GM18951 (cell line): ENCODE measurements at regions not wholly inside any gene's neighbourhood (a gene's known extent, or its start where the extent isn't known, plus 50 kb on each side); places are given as distances from the start of the nearest gene placed in this dataset.

Experiments used
- POLR2A ChIP-seq: IDR thresholded peaks from 4 replicates; pipeline ENCODE4 v1.6.1; 2011; ENCODE audit warnings: mild to moderate bottlenecking; ENCODE audit not compliant: insufficient read length, insufficient read depth; ENCODE audit errors: extremely low read depth
- in situ Hi-C: fragments of 300-500 bp; cut with MboI; formaldehyde crosslinking; loops from one replicate; pipeline ENCODE4 v1.12.0; 2022; ENCODE audit warnings: low sequenced_read_pairs, mixed read lengths, inconsistent platforms; ENCODE audit not compliant: unreplicated experiment

DNA sequence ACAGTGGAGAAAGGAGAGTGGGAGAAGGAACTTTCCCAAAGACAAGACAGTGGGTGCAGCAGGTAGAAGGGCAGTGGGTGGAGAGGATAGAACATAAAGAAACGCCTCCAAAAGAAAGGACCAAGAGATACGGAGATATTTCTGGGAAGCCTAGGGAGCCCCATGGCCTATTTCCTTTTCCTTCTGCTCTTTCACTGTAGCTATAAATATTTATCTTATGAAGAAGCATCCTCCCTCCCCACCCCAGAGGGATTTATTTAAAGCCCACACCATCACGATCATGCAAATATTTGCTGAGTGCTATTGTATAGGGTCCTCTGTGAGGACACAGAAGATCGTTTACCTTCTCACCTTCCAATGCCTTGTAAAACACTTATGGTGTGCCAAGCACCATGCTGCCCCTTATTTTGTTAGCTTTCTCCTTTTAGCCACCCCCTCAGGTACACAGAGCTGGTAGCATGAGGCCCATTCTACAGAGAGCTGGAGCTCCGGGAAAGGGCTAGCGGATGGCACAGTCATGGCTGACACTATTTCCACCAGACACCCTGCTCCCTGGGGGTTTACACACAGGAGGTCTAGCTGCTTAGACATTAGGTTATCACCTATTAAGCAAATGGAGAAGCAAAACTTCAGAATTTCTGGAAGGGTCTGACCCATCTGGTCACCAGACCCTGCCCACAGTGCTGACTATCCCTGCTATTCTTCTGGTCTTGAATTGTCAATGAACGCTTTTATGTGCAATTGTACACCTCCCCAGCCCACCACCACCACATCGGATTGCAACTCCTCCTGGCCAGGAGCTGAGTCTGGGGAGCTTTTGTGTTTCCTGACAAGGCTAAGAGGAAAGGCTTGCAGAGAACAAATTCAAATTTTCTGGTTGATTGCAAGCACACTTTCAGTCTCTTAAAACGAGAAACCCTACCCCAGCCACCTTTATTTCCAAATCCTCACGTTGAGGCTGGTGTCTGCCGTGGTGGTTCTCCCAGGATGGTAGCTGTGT, 91.8 kb upstream of the KLF7 start:
- no peak for TF ChIP-seq POLR2A
- in situ Hi-C loops: no loop called here

DNA sequence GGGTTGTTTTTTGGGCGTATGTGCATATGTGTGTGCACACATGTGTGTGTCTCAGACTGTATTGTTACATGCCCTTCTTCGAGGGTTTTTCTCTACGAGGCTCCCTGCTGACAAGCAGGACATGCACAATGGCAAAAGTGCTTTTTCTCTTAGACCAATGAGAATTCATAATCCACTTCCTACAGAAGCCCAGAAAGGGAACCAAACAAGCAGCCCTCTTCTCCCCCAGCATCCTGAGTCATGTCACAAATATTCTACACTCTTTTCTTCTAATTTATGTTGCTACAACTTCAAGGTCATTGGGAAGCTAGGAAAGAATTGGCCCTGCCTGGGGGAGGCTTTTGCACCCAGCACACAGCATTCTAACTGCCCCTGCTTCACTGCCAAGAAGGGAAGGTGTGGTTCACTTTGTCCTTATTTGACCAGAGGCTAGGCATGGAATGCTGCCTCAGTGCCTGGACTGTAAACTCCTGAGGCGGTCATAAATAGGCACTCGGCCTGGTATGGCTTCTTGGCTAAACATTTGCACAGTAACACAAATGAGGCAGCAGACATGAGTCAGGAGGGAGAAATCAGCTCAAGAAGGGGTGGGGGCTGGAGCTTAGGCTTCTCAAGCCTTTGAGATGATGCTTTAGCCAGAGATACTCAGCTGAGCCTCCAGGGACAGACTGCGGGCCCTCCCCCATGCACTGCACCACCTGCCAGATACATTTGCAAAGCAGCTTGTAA, 92.7 kb upstream of the KLF7 start:
- in situ Hi-C loops: no loop called here
- no peak for TF ChIP-seq POLR2A

DNA sequence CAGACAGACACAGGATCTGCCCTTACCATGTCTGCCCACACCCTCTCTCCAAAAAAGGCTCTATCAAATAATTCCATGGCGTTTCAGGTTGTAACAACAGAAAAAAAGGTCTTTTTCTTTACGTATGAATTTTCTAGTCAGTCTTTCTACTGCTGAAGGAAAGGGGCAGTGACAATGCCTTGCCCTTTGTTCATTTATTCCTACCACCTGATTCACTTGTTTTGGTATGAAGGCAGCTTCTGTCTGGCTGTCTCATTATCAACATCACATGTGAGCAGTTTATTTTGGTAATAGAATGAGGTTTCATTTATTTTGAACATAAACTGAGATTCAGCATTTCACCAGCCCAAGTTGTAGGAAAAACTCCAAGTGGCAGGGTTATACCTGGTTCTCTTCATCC, 94.3 kb upstream of the KLF7 start:
- TF ChIP-seq POLR2A: no peak
- in situ Hi-C loops: no loop called here

DNA sequence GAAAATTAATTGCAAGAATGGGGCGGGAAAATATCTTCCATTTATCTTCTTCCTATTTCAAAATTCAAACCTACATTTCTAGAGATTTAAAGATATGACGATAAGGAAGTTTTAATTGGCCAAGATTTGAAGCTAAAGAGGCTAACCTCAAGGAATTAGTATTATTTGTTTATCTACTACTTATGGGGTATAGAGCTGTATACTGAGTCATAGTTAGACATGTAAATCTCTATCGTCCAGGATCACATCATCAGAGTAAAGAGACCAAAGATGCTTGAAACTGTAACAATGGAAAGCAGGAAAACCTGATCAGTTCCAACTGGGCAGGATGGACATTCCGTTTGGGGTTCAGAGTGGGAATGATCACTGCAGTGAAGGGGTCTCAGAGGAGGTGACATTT, 95.2 kb upstream of the KLF7 start:
- TF ChIP-seq POLR2A: no peak
- in situ Hi-C loops: no loop called here

DNA sequence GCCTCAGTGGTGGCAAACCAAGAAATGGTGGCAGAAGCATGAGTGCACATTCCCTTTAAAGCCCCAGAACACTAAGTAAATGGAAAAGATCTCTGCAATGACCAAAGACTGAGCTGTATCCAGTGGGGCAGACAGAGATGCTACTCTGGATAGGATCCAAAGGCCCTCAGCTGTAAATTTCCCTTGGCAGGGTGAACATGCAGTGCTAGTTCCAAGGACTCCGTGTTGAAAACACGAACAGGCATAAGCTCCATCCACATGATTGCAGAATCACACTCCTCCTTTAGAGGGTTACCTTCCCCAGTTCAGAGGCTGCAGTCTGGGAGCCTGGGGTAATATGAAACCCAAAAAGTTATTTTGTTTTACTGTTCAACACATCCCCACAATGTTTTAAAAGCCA, 98.6 kb upstream of the KLF7 start:
- in situ Hi-C loops: no loop called here
- TF ChIP-seq POLR2A: no peak

DNA sequence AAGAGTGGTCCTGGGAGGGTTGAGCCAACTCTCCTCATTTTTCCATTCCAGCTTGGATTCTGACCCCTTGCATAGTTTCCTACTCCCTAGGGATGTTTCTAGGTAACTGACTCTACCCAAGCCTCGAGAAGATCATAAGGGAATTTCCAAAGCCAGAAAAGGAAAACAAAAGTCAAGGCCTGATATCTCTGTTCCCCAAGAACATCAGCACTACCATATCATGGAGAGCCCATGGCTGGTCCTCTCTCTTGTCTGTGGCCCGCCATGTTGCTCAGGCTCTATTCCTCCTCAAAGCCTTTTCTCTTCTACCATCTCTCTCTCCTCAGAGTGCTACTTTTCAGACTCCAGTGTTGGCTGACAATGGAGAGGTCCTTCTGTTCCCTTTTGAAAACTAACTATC, 99.6 kb upstream of the KLF7 start:
- in situ Hi-C loops: no loop called here
- TF ChIP-seq POLR2A: no peak

DNA sequence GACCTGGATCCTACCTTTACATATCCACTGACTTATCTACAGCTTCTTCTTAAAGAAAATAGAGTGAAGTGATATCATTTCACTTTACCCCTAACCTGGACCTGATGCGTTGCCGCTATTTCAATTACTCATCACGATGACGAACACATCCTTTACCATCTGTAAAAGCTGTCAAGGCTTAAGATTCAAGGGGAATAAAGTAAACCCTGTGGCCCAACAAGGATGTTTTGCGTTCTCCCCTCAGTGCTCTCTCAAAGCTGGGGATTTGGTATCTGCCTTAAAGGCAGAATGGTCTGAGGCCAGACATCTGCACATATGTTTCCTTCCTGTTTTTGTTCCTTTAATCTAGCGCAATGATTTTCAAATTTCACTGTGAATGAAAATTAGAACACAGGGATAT, 100.1 kb upstream of the KLF7 start:
- in situ Hi-C loops: no loop called here
- TF ChIP-seq POLR2A: no peak

DNA sequence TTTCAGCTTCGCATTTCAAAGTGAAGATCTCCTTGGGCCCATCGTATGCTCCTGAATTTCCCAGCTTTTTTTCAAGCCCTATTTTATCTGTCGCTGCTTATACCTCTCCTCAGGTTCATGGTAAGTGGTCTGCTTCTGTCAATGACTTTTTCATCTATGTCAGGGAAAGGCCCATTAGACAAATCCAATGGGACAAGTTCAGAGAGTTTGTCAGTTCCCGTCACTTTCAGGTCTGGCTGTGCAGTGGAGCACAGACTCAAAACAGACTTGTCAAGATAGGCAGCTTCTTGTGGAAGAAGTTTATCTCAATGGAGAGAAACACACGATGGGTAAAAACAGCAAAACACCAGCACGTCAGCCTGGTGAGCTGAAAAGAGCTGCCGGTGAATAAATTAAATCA, 100.9 kb upstream of the KLF7 start:
- TF ChIP-seq POLR2A: no peak
- in situ Hi-C loops: no loop called here

DNA sequence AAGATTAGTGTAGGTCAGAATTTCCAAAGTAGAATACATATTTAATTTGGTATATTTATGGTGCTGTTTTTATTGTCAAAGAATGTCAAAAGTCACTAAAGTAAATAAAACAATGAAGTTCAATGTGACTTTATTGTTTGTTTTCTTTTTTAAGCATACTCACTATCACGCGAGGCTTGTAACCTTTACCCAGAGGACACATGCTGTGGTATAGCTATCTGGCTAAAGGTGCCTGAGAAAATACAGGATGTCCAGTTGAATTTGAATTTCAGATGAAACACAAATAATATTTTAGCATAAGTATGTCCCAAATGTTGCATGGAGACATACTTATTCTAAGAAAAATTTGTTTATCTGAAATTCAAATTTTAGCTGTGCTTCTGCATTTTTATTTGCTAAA, 103.3 kb upstream of the KLF7 start:
- in situ Hi-C loops: no loop called here
- TF ChIP-seq POLR2A: no peak

DNA sequence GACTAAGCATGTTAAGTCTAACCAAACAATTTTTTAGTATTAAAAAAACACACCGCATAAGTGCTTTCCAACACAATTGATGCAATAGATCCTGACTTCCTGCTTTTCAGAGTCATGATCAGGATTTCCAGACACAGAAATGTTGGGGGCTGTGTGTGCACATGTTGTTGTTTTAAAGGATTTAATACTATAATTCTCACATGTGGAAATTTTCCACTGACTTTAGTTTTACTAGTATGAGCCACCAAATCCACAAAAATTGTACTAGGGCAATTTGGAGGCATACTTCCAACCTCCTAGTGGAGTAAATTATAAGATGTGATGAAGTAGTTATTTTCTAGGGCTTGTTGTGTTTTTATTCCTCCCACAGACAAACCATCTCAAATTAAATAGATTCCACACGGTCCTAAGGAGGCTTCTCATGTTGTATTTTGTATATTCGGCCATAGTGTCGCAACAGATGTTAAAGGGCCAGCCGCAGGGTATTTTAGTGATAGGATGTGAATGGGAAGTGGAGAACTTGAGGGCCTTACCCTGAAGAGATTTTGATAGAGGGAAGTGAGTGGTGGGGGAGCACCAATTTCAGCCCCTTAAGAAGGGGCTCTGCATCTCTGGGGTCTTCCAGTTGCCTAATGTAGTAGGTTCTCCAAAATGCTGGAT, 108.9 kb upstream of the KLF7 start:
- no peak for TF ChIP-seq POLR2A
- in situ Hi-C loops: no loop called here

DNA sequence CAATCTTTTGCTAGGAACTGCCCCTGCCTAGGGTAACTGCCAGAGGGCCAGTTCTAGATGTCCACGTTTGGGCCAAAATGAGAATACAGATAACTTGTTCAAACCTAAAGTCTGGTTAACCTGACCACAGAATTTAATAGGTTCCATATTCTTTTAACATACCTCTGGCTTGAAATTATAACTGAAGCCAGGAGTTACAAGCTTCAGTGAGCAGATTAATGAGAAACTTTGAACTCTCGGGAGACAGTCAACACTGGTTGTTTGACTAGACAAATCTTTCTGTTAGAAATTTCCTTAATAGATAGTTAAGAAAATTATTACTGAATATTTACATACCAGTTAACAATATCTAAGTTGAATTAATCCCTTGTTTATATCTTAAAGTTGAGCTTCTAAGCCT, 110.0 kb upstream of the KLF7 start:
- no peak for TF ChIP-seq POLR2A
- in situ Hi-C loops: no loop called here

DNA sequence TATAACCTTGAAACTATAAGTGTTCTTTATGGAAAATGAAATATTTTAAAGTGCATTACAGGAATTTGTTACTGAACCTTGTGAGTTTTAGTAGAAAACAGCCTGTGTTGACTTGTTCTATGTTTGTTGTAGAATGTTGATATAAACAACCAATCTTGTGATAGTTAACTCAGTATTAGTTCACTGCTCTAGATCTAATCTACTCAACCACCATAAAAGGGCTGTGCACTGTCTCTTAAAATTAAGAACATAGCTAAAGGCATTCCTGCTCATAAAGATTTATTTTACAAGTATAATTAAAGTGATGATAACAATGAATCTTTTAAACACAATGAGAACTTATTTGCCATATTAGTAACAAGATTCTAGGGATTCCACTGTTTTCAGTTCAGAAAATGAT, 110.5 kb upstream of the KLF7 start:
- TF ChIP-seq POLR2A: no peak
- in situ Hi-C loops: no loop called here

DNA sequence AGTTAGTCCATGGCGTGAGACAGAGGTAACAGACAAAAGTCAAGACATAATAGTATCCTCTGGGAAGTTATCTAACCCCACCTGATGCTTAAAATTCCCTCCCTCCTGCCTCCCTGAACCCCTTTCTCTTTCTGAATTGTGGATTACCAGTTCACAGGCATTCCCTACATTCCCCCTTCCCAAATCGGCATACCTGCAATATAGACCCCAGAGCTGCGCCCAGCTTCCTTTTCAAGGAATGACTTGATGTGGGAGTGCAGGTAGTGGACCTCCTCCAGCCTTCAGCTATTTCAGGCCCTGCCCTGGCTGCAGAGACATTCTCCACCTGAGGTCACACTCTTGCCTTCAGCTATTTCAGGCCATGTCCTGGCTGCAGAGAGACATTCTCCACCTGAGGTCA, 111.1 kb upstream of the KLF7 start:
- TF ChIP-seq POLR2A: no peak
- in situ Hi-C loops: no loop called here
